NCI-H82 treated with DMSO at 0.1 percent for 48 hours (cell line): ENCODE measurements at regions not wholly inside any gene's neighbourhood (a gene's known extent, or its start where the extent isn't known, plus 50 kb on each side); places are given as distances from the start of the nearest gene placed in this dataset.
"Not testable (repeated sequence)": the region's sequence is repeated elsewhere in the genome, so short reads cannot be mapped to it uniquely, and the experiment has no call there.

Experiments
- DNase-seq: peaks from one replicate; lab custom pipeline; 2025; ENCODE audit not compliant: unreplicated experiment; lab: John Stamatoyannopoulos, UW

GRCh38 chr13:59270327-59270726 lies 893.4 kb downstream of the DIAPH3 start:
- no peak for DNase-seq

GRCh38 chr13:59274958-59275727 lies 888.6 kb downstream of the DIAPH3 start:
- DNase-seq = no peak

- DNase-seq = no peak
Observed at GRCh38 chr13:59276436-59276835, 887.3 kb downstream of the DIAPH3 start.

- no peak for DNase-seq
Observed at GRCh38 chr13:59277106-59277505, 886.6 kb downstream of the DIAPH3 start.

GRCh38 chr13:59279028-59279427 lies 884.7 kb downstream of the DIAPH3 start:
- DNase-seq = no peak

- no peak for DNase-seq
Observed at GRCh38 chr13:59279576-59279975, 884.2 kb downstream of the DIAPH3 start.

GRCh38 chr13:59280297-59280696 lies 883.4 kb downstream of the DIAPH3 start:
- DNase-seq = no peak

- no peak for DNase-seq
Observed at GRCh38 chr13:59281453-59281852, 882.3 kb downstream of the DIAPH3 start.

- DNase-seq = not testable (repeated sequence)
Observed at GRCh38 chr13:59292240-59292639, 871.5 kb downstream of the DIAPH3 start.

GRCh38 chr13:59299584-59299983 lies 864.1 kb downstream of the DIAPH3 start:
- DNase-seq = no peak

GRCh38 chr13:59300355-59301173 lies 863.2 kb downstream of the DIAPH3 start:
- DNase-seq = no peak

- no peak for DNase-seq
Observed at GRCh38 chr13:59301174-59301567, 862.6 kb downstream of the DIAPH3 start.

- no peak for DNase-seq
Observed at GRCh38 chr13:59303433-59303832, 860.3 kb downstream of the DIAPH3 start.

GRCh38 chr13:59304596-59304995 lies 859.1 kb downstream of the DIAPH3 start:
- DNase-seq = no peak

- no peak for DNase-seq
Observed at GRCh38 chr13:59305896-59306295, 857.8 kb downstream of the DIAPH3 start.

- DNase-seq = no peak
Observed at GRCh38 chr13:59312776-59313175, 851.0 kb downstream of the DIAPH3 start.

- DNase-seq = peak; percentile 70
Observed at GRCh38 chr13:59318320-59318930, 845.3 kb downstream of the DIAPH3 start.

GRCh38 chr13:59319276-59319675 lies 844.5 kb downstream of the DIAPH3 start:
- DNase-seq = no peak

GRCh38 chr13:59320021-59320420 lies 843.7 kb downstream of the DIAPH3 start:
- no peak for DNase-seq

- not testable (repeated sequence) for DNase-seq
Observed at GRCh38 chr13:59324401-59324800, 839.3 kb downstream of the DIAPH3 start.

- DNase-seq = no peak
Observed at GRCh38 chr13:59326717-59327116, 837.0 kb downstream of the DIAPH3 start.

GRCh38 chr13:59330764-59331163 lies 833.0 kb downstream of the DIAPH3 start:
- DNase-seq = no peak
